ENCODE measurements at regions not wholly inside any gene's neighbourhood (a gene's known extent, or its start where the extent isn't known, plus 50 kb on each side); places are given as distances from the start of the nearest gene placed in this dataset.

GRCh38 chr22:34035209-34035608 is 114.9 kb upstream of the LARGE1 start:
- no peaks in the 10 kb centered on the region for H3K27me3 ChIP-seq (ENCODE audit: control insufficient read depth, insufficient read depth, low read length)
- no peak overlapping the region for H3K4me3 ChIP-seq (ENCODE audit: low read length in 3 of 3)
- no peak for TF ChIP-seq CTCF (IDR thresholded peaks at IDR 0.05; ENCODE audit: borderline replicate concordance, extremely low read depth, insufficient read depth)
- no peaks in the 10 kb centered on the region for H3K36me3 ChIP-seq (ENCODE audit: control insufficient read depth in 2 of 3, insufficient read depth in 3 of 3, low read length in 3 of 3)
- H3K9ac ChIP-seq (ENCODE audit: low read length in 3 of 3): no peak overlapping the region
- no peaks in the 10 kb centered on the region for H3K9me3 ChIP-seq (ENCODE audit: control insufficient read depth in 2 of 3, insufficient read depth in 1 of 3, low read length in 3 of 3)
- FAIRE-seq: no peak
- DNase-seq: no peak
- no peak overlapping the region for H3K27ac ChIP-seq (ENCODE audit: low read depth in 2 of 2, low read length in 2 of 2)
- intact Hi-C loops (cut with DNase I): no loop called here
- H3K4me1 ChIP-seq (ENCODE audit: control insufficient read depth in 2 of 3, insufficient read depth in 2 of 3, low read depth in 1 of 3, low read length in 3 of 3): no peaks in the 10 kb centered on the region

DNA sequence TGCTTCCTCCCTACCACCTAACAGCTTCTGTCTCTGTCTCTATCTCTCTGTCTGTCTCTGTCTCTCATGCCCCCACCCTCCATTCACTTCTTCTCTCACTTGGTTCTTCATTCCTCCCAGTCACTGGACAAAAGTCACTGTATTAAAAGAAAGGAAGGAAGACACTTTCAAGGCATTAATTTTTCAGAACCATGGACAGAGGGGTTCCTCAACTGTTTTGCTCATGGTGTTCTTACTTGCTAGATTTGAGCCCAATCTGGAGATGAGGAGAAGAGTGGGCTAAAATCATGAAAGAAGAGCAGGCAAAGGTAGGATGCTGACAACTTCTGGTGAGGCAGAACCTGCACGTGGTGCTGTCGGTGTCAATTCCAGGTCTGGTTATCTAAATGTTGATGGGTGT is 116.7 kb upstream of the LARGE1 start:
- DNase-seq (peak in 2 of 5 donors; percentile 63 to 84), FAIRE-seq (no peak)
- H3K9me3 ChIP-seq (ENCODE audit: control insufficient read depth in 2 of 3, insufficient read depth in 1 of 3, low read length in 3 of 3): no peaks in the 10 kb centered on the region
- no peak overlapping the region for H3K4me3 ChIP-seq (ENCODE audit: low read length in 3 of 3)
- no peak overlapping the region for H3K27ac ChIP-seq (ENCODE audit: low read depth in 2 of 2, low read length in 2 of 2)
- H3K4me1 ChIP-seq (ENCODE audit: control insufficient read depth in 2 of 3, insufficient read depth in 2 of 3, low read depth in 1 of 3, low read length in 3 of 3): no peaks in the 10 kb centered on the region
- TF ChIP-seq CTCF (IDR thresholded peaks at IDR 0.05; ENCODE audit: borderline replicate concordance, extremely low read depth, insufficient read depth): no peak
- no peak overlapping the region for H3K9ac ChIP-seq (ENCODE audit: low read length in 3 of 3)
- intact Hi-C loops (cut with DNase I): no loop called here
- H3K27me3 ChIP-seq (ENCODE audit: control insufficient read depth, insufficient read depth, low read length): no peaks in the 10 kb centered on the region
- H3K36me3 ChIP-seq (ENCODE audit: control insufficient read depth in 2 of 3, insufficient read depth in 3 of 3, low read length in 3 of 3): no peaks in the 10 kb centered on the region

DNA sequence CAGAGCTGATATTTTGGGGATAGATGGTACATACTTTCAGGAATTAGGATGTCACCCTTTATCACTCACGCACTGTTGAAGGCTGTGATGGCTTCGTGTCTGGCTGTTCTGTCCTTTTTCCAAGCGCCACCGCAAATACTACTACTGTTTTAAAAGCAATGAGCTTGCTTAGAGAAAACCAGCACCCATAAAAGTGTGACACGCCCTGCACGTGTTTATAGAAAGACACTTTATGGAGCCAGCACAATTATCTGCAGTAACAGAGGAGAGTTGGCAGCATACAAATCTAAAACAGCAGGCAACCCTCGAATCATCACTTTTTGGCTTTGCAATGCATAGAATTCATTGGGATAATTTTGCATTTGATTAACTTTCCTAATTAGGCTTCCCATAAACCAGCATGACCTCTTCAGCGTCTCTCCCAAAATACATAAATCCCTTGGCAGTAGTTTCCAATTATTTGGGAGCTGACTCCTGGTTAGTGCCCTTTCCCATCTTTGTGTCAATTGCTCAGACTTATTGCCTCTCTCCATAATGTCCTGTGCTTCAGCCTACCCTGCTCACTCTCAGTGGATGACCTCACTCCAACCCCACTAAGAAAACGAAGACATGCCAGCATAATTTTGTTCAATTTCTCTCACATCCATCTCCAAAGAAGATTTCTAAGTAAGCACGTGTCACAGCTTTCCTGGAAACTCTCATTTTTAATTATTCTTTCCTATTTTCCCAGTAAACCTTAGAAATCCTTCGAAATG is 118.7 kb upstream of the LARGE1 start:
- Histone ChIP-seq H3K27ac (ENCODE audit: low read depth in 2 of 2, low read length in 2 of 2) (no peak overlapping the region), H3K4me1 (ENCODE audit: control insufficient read depth in 2 of 3, insufficient read depth in 2 of 3, low read depth in 1 of 3, low read length in 3 of 3) (no peaks in the 10 kb centered on the region), H3K4me3 (ENCODE audit: low read length in 3 of 3) (no peak overlapping the region), H3K9ac (ENCODE audit: low read length in 3 of 3) (no peak overlapping the region), H3K36me3 (ENCODE audit: control insufficient read depth in 2 of 3, insufficient read depth in 3 of 3, low read length in 3 of 3) (no peaks in the 10 kb centered on the region), H3K27me3 (ENCODE audit: control insufficient read depth, insufficient read depth, low read length) (no peaks in the 10 kb centered on the region), H3K9me3 (ENCODE audit: control insufficient read depth in 2 of 3, insufficient read depth in 1 of 3, low read length in 3 of 3) (no peaks in the 10 kb centered on the region)
- TF ChIP-seq CTCF (IDR thresholded peaks at IDR 0.05; ENCODE audit: borderline replicate concordance, extremely low read depth, insufficient read depth): no peak
- DNase-seq (no peak), FAIRE-seq (no peak)
- intact Hi-C loops (cut with DNase I): no loop called here

DNA sequence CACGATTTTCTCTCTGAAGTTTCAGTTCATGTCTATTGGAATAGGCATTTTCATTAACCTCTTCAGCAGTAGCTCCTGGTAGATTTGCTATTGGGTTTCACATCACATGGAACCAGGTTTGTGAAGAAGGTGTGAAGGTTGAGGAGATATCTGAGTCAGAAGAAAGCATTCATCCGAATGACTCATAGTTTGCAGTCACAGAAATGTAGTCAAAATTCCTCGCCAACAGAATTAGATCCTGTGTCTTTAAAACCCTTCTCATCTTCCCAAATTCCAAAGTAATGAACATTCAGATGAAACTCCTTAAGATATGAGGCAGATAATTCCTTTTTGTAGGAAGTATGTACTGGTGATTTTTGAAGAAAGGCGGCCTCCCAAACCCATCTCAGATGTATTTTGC is 125.0 kb upstream of the LARGE1 start:
- H3K36me3 ChIP-seq (ENCODE audit: control insufficient read depth in 2 of 3, insufficient read depth in 3 of 3, low read length in 3 of 3): no peaks in the 10 kb centered on the region
- H3K27ac ChIP-seq (ENCODE audit: low read depth in 2 of 2, low read length in 2 of 2): no peak overlapping the region
- no peaks in the 10 kb centered on the region for H3K9me3 ChIP-seq (ENCODE audit: control insufficient read depth in 2 of 3, insufficient read depth in 1 of 3, low read length in 3 of 3)
- H3K27me3 ChIP-seq (ENCODE audit: control insufficient read depth, insufficient read depth, low read length): no peaks in the 10 kb centered on the region
- H3K4me3 ChIP-seq (ENCODE audit: low read length in 3 of 3): no peak overlapping the region
- TF ChIP-seq CTCF (IDR thresholded peaks at IDR 0.05; ENCODE audit: borderline replicate concordance, extremely low read depth, insufficient read depth): no peak
- DNase-seq (no peak), FAIRE-seq (no peak)
- intact Hi-C loops (cut with DNase I): no loop called here
- no peak overlapping the region for H3K9ac ChIP-seq (ENCODE audit: low read length in 3 of 3)
- H3K4me1 ChIP-seq (ENCODE audit: control insufficient read depth in 2 of 3, insufficient read depth in 2 of 3, low read depth in 1 of 3, low read length in 3 of 3): no peaks in the 10 kb centered on the region
